ENCODE measurements at regions not wholly inside any gene's neighbourhood (a gene's known extent, or its start where the extent isn't known, plus 50 kb on each side); places are given as distances from the start of the nearest gene placed in this dataset.

GRCh38 chr9:109934857-109935215 lies 154.8 kb downstream of the PALM2AKAP2 start:
- no peak overlapping the region for H3K27ac ChIP-seq
- TF ChIP-seq ZFX (IDR thresholded peaks at IDR 0.05) = no peak
- TF ChIP-seq CTCF (conservative IDR thresholded peaks at IDR 0.05) = no peak

DNA sequence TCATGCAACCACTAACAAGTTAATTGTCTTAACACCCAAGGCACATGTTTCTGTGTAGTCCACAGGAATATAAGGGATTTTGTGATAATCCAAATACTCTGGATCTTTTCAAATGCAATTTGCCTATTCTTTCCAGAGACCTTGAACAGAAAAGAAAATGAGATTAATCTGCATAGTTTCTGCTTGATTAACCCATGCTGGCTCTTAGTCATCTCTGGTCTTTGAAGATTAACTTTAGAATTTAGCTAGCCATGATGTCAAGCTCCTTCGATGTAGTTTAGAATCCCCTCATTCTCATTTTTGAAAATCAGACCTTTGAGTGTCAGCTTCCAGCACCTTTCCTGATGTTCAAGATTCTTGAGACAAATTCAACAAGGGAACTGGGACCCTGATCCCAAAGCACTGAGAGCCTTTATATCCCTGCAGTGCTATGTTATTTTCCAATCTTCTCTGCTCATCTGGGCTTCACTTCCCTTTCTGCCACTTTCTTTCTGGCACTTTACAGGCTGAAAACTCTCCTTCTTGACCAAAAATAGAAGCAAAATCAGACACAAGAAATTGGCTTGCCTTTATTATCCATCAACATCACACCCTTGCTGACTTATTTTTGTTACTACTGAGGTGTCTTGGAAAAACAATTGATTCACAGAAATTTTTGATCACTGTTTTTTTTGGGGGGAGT lies 155.5 kb downstream of the PALM2AKAP2 start:
- H3K27ac ChIP-seq = no peak overlapping the region
- TF ChIP-seq ZFX (IDR thresholded peaks at IDR 0.05) (no peak), CTCF (conservative IDR thresholded peaks at IDR 0.05) (no peak)

DNA sequence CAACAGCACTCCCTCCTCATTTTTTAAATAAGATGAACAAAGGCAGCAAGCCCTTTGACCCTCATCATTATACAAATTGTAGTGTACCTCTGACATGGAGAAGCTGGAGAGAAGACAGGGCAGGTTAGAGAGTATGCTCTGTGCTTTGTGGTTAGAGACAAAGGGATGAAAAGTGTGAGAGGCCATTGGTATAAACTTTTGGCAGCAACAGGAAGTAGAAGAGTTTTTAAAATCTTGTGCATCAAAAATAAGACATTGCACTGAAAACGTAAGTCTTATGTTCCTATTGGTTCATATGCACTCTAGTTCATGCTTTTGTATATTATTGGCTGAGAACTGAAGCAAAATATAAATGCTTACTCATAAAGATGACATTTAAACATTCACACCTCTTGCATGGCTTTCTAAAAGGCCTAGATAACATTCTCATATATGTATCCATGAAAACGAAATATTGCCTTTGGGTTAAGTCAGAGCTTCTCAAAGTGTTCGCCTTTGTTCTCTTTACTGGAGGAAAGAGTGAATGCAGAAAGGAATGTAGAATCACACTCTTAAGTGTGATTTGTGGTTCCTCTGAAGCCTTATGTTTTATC lies 158.0 kb downstream of the PALM2AKAP2 start:
- no peak overlapping the region for H3K27ac ChIP-seq
- TF ChIP-seq ZFX (IDR thresholded peaks at IDR 0.05) = no peak
- TF ChIP-seq CTCF (conservative IDR thresholded peaks at IDR 0.05) = no peak

- H3K27ac ChIP-seq = no peak overlapping the region
- TF ChIP-seq CTCF (conservative IDR thresholded peaks at IDR 0.05) = no peak
- no peak for TF ChIP-seq ZFX (IDR thresholded peaks at IDR 0.05)
Observed at GRCh38 chr9:109939698-109940342, 159.8 kb downstream of the PALM2AKAP2 start.

DNA sequence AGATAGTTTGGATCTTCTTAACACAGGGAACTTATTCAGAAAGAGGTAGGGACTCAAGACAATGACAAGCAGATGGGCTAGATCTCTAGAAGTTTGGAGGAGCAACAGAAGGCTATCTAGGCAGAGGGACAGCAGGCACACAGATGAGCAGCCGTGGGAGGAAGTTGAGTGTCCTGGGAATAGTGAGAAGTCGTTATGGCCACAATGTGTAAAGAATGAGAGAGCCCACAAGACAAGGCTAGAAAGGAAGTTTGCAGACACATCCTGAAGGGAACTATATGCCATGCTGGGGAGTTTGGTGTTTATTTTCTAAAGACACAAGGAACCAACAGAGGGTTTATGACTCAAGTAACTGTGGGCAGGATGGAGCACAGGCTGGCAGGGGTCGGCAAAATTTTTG lies 160.6 kb downstream of the PALM2AKAP2 start:
- H3K27ac ChIP-seq = no peak overlapping the region
- no peak for TF ChIP-seq CTCF (conservative IDR thresholded peaks at IDR 0.05)
- TF ChIP-seq ZFX (IDR thresholded peaks at IDR 0.05) = no peak

- TF ChIP-seq CTCF (conservative IDR thresholded peaks at IDR 0.05) = no peak
- no peak for TF ChIP-seq ZFX (IDR thresholded peaks at IDR 0.05)
- no peak overlapping the region for H3K27ac ChIP-seq
Observed at GRCh38 chr9:109941771-109942170, 161.8 kb downstream of the PALM2AKAP2 start.

DNA sequence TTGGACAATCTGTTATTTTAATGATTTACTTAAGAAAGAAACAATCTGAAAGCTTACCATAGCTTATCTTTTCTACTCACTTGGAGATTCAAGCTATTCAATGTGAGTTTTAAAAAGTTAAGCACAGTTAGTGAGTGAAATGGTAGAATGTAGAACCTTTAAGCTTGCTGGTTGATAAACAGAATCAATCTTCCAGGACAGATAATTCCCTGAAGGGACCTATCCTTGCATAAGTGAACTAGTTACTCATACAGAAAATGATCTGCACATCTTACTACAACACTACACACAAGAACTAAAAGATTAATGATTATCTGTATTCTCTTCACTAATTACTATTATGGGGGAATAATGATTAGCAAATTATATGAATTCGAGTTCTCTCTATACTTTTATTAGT lies 165.6 kb downstream of the PALM2AKAP2 start:
- no peak overlapping the region for H3K27ac ChIP-seq
- TF ChIP-seq ZFX (IDR thresholded peaks at IDR 0.05) = no peak
- no peak for TF ChIP-seq CTCF (conservative IDR thresholded peaks at IDR 0.05)
